ENCODE measurements at regions not wholly inside any gene's neighbourhood (a gene's known extent, or its start where the extent isn't known, plus 50 kb on each side); places are given as distances from the start of the nearest gene placed in this dataset.
A peak's percentile ranks its signal among the peaks of the same experiment; 100 is the strongest.

- TF ChIP-seq, protein P1, sequence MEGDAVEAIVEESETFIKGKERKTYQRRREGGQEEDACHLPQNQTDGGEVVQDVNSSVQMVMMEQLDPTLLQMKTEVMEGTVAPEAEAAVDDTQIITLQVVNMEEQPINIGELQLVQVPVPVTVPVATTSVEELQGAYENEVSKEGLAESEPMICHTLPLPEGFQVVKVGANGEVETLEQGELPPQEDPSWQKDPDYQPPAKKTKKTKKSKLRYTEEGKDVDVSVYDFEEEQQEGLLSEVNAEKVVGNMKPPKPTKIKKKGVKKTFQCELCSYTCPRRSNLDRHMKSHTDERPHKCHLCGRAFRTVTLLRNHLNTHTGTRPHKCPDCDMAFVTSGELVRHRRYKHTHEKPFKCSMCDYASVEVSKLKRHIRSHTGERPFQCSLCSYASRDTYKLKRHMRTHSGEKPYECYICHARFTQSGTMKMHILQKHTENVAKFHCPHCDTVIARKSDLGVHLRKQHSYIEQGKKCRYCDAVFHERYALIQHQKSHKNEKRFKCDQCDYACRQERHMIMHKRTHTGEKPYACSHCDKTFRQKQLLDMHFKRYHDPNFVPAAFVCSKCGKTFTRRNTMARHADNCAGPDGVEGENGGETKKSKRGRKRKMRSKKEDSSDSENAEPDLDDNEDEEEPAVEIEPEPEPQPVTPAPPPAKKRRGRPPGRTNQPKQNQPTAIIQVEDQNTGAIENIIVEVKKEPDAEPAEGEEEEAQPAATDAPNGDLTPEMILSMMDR (IDR thresholded peaks at IDR 0.05; ENCODE audit: insufficient read depth, low read length, poor library complexity, severe bottlenecking) = no peak
- no peak for DNase-seq (ENCODE audit: low read depth)
- peaks cover 6% of the 10 kb centered on the region for H3K27me3 ChIP-seq (ENCODE audit: control insufficient read depth, insufficient read depth, low read length)
- H3K4me3 ChIP-seq (ENCODE audit: low read depth, low read length) = no peak overlapping the region
- no peaks in the 10 kb centered on the region for H3K36me3 ChIP-seq (ENCODE audit: control insufficient read depth, insufficient read depth, low read length)
Observed at GRCh38 chr10:78849731-78850130, 219.0 kb upstream of the ZMIZ1 start.

GRCh38 chr10:78850644-78851435, 217.9 kb upstream of the ZMIZ1 start:
- Histone ChIP-seq H3K36me3 (ENCODE audit: control insufficient read depth, insufficient read depth, low read length) (no peaks in the 10 kb centered on the region), H3K27me3 (ENCODE audit: control insufficient read depth, insufficient read depth, low read length) (no peaks in the 10 kb centered on the region), H3K4me3 (ENCODE audit: low read depth, low read length) (no peak overlapping the region)
- DNase-seq (ENCODE audit: low read depth) = no peak
- TF ChIP-seq, protein P1 (IDR thresholded peaks at IDR 0.05; ENCODE audit: insufficient read depth, low read length, poor library complexity, severe bottlenecking) = no peak

GRCh38 chr10:78851647-78852046, 217.1 kb upstream of the ZMIZ1 start:
- TF ChIP-seq, protein P1 (IDR thresholded peaks at IDR 0.05; ENCODE audit: insufficient read depth, low read length, poor library complexity, severe bottlenecking) = no peak
- H3K4me3 ChIP-seq (ENCODE audit: low read depth, low read length) = no peak overlapping the region
- no peak for DNase-seq (ENCODE audit: low read depth)
- no peaks in the 10 kb centered on the region for H3K36me3 ChIP-seq (ENCODE audit: control insufficient read depth, insufficient read depth, low read length)
- H3K27me3 ChIP-seq (ENCODE audit: control insufficient read depth, insufficient read depth, low read length) = peaks cover 2% of the 10 kb centered on the region

DNA sequence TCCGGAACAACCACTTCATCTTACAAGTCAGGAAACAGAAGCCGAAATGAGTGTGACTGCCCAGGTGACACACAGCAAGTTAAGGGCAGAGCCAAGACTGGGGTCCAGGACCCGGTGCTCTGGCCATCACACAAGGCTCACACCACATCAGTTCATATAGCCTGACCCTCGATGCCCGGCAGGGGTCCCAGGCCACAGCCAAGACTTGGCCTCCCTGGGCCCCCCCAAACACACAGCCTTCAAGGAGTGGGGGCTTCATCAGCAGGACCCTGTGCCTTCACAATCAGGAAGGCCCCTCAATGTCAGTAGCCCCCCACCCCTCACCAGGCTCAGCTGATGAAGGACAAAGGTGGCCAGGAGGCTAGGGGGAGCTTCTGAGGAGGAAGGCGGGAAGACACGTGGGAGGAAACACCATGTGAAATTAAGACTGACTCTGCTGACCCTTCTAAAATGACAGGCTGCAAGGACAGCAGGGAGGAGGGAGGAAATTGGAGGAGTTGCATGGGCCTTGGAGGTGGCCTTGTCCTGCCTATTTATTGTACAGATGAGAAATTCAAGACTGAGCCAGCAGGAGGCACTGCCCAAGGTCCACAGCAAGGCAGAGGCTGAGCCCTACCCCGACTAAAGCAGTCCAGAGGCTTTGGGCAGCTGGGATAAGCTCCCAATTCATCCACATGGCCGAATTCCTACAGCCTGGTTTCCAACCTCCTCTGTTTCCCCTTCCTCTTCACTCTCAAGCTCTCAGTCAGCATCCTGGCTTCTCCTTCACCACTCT, 216.1 kb upstream of the ZMIZ1 start:
- Histone ChIP-seq H3K27me3 (ENCODE audit: control insufficient read depth, insufficient read depth, low read length) (peaks cover 4% of the 10 kb centered on the region), H3K4me3 (ENCODE audit: low read depth, low read length) (no peak overlapping the region), H3K36me3 (ENCODE audit: control insufficient read depth, insufficient read depth, low read length) (no peaks in the 10 kb centered on the region)
- no peak for DNase-seq (ENCODE audit: low read depth)
- TF ChIP-seq, protein P1 (IDR thresholded peaks at IDR 0.05; ENCODE audit: insufficient read depth, low read length, poor library complexity, severe bottlenecking) = peak; percentile 18

- Histone ChIP-seq H3K27me3 (ENCODE audit: control insufficient read depth, insufficient read depth, low read length) (peaks cover 4% of the 10 kb centered on the region), H3K4me3 (ENCODE audit: low read depth, low read length) (no peak overlapping the region), H3K36me3 (ENCODE audit: control insufficient read depth, insufficient read depth, low read length) (no peaks in the 10 kb centered on the region)
- DNase-seq (ENCODE audit: low read depth) = no peak
- TF ChIP-seq, protein P1 (IDR thresholded peaks at IDR 0.05; ENCODE audit: insufficient read depth, low read length, poor library complexity, severe bottlenecking) = no peak
Observed at GRCh38 chr10:78853864-78854263, 214.9 kb upstream of the ZMIZ1 start.
